ACHN (cell line): ENCODE measurements at regions not wholly inside any gene's neighbourhood (a gene's known extent, or its start where the extent isn't known, plus 50 kb on each side); places are given as distances from the start of the nearest gene placed in this dataset.
A peak's percentile ranks its signal among the peaks of the same experiment; 100 is the strongest.
"Not testable (repeated sequence)": the region's sequence is repeated elsewhere in the genome, so short reads cannot be mapped to it uniquely, and the experiment has no call there.

Source experiments
- DNase-seq: peaks from one replicate; pipeline ENCODE4 v3.0.0-alpha.2; 2015
- in situ Hi-C: cut with HindIII; loops from 2 replicates; pipeline ENCODE4 v1.10.0; 2017; ENCODE audit warnings: low sequenced_read_pairs, low pct_ligation_motif_present, low pct_unique_long_range_greater_than_20kb

- in situ Hi-C loops = no loop called here
- no peak for DNase-seq
Observed at GRCh38 chr20:16848526-16848925, 100.4 kb downstream of the OTOR start.

GRCh38 chr20:16860914-16861313, 112.8 kb downstream of the OTOR start:
- no peak for DNase-seq
- in situ Hi-C loops = no loop called here

DNA sequence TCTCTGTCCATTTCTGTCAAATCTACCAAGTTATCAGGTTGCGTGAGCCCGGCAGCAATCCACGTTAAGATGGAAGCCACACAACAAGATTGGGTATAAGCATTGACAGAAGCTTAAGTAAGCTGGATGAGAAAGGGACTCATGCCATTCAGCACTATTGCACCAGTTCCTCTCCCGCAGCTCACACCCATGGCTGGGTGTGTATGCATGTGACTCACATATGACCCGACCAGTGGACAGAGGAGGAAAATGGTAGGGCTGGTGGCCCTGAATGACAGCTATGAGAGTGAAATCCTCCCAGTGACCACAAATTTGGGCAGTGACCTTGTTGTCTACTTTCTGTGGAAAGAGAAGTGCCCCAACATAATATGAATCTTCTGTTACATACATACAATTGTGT, 113.5 kb downstream of the OTOR start:
- no peak for DNase-seq
- in situ Hi-C loops = no loop called here

GRCh38 chr20:16863303-16863702, 115.1 kb downstream of the OTOR start:
- in situ Hi-C loops = no loop called here
- no peak for DNase-seq

DNA sequence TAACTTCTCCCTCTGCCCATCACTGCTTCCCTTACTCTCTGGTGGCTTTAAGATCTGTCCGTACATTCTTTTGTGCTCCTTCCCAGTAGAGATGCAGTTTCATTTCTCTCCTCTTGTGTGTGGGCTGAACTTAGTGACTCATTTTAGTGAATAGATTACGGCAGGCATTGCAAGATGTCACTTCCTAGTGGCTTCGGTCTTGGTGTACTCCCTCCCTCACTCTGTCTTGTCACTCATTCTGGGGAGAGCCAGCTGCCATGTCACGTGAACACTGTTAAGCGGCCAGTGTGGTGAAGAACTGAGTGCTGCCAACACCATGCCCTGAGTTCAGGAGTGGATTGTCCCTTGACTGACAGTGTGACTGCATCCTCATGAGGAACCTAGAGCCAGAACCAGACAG, 115.9 kb downstream of the OTOR start:
- peak; percentile 36 for DNase-seq
- in situ Hi-C loops = no loop called here

- DNase-seq = no peak
- in situ Hi-C loops = no loop called here
Observed at GRCh38 chr20:16864963-16865362, 116.8 kb downstream of the OTOR start.

GRCh38 chr20:16865406-16865805, 117.2 kb downstream of the OTOR start:
- DNase-seq = no peak
- in situ Hi-C loops = no loop called here

DNA sequence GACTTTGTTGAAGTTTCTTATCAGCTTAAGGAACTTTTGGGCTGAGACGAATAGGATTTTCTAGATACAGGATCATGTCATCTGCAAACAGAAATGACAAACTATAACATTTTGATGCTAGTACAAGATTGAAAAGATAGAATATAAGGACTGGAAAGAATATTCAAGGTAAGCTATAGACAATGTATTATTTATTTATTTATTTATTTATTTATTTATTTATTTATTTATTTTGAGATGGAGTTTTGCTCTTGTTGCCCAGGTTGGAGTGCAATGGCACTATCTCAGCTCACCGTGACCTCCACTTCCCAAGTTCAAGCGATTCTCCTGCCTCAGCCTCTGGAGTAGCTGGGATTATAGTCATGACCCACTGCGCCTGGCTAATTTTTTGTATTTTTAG, 125.0 kb downstream of the OTOR start:
- DNase-seq, in situ Hi-C loops: not testable (repeated sequence)

DNA sequence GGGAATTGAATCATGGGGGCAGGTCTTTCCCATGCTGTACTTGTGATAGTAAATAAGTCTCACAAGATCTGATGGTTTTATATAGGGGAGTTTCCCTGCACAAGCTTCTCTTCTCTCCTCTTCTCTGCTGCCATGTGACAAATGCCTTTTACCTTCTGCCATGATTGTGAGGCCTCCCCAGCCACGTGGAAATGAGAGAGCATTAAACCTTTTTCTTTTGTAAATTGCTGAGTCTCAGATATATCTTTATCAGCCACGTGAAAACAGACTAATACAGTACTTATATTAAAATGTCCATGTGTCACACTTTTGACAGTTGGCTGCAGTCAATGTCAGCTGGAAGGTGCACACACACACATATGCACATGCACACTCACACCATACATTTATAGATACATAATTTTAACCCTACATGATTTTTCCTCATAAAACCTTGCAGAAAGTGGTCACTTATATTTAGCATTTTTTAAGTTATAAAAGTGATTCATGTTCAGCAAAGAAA, 128.9 kb downstream of the OTOR start:
- in situ Hi-C loops = no loop called here
- no peak for DNase-seq

DNA sequence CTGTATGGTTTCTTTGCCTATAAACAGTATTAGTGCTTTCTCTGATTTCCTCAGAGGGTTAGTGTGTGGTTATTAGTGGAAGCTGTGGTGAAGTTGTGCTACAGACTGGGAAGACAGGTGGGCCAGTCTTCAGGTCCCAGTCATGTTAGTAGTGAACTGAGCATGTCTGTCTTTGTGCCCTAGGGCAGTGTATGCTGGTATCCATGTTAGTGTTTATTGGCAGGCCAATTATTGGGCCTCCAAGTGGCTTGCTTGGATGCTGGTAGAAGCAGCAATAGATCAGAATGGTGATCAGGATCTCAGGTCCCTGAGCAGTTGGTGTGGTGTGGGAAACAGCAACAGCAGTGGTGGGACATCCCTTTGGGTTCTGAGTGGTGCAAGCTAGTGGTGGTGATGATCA, 137.6 kb downstream of the OTOR start:
- DNase-seq = no peak

DNA sequence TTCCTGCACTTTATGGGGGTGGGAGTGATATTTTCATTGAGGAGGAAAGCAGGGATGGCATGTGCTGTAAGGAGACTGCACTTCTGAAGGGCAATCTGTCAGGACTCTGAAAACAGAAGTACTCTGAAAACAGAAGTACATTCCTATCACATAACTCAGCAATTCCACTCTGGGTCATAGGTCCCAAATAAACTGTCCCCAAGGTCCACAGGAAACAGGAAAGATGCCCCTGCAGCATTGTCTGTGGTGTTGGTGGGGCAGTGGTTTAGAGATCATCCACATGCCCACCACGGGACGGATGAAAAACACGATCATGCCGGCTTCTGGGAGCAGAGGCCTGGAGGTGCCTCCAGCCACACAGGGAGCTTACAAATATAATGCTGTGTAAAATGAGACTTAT, 150.3 kb downstream of the OTOR start:
- DNase-seq = peak; percentile 2
- in situ Hi-C loops = no loop called here

More for the DNA sequence above, 137.6 kb downstream of the OTOR start:
- in situ Hi-C loops = no loop called here

DNA sequence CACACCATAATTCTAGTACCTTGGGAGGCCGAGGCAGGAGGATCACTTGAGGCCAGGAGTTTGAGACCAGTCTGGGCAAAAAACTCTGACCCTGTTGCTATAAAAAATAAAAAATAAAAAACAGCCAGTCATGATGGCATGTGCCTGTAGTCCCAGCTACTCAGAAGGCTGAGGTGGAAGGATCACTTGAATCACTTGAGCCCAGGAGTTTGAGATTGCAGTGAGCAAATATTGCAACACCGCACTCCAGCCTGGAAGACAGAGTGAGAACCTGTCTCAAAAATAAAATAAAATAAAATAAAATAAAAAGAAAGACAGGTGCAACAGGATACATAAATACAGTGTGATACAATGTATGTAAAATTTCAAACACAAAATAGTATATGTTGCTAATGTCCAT, 154.5 kb downstream of the OTOR start:
- no peak for DNase-seq
- in situ Hi-C loops = no loop called here

DNA sequence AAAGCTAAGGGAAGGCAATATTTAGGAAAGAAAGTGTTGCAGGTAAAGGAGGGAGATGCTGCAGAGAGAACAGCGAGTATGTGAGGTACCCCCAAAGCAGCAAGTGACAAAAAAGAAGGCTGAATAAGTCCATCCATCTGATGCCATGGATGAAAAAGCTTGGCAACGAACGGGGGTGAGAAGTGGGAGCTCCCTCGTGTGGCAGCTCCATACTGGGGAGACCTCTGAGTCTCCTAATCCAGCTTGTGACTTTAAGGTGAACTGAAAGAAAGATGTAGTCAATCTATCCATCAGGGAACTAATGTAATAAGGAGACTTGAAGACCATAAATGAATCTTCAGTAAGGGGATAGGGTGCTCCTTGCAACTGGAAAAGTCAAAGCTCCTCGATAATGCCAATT, 156.6 kb downstream of the OTOR start:
- in situ Hi-C loops = no loop called here
- no peak for DNase-seq

GRCh38 chr20:16914277-16914676, 166.1 kb downstream of the OTOR start:
- DNase-seq = no peak
- in situ Hi-C loops = no loop called here

DNA sequence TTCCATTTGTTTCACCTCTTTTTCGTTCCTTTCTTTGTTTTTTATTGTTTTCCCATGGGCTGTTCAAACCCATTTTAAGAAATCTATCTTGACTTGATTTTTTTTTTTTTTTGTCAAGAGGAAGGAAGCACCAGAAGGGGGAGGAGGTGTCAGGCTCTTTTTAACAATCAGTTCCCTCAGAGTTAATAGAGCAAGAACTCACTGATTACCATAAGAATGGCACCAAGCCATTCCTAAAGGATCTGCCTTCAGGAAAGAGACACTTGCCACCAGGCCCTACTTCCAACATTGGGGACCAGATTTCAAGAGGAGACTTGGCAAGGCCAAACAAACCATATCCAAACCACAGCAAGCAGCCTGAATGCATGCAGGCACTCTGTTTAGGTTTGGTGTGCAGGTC, 168.0 kb downstream of the OTOR start:
- no peak for DNase-seq
- in situ Hi-C loops = no loop called here

DNA sequence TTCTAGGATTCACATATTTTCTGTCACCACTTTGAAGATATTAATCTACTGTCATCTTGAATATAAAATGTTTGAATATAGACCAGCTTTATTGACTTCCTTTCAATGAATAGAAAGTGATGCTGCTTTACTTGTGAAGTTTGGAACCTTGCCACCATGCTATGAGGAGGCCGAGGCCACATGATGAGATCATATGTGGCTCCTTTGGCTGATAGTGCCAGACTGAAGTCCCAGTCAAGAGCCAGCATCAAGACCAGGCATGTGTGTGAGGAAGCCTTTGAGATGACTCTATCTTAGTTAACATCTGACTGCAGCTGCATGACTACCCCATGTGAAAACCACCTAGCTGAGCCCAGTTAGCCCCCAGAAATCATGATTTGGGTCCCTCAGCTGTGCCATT, 169.5 kb downstream of the OTOR start:
- DNase-seq = no peak
- in situ Hi-C loops = no loop called here

GRCh38 chr20:16918366-16918765, 170.2 kb downstream of the OTOR start:
- in situ Hi-C loops = no loop called here
- DNase-seq = no peak

DNA sequence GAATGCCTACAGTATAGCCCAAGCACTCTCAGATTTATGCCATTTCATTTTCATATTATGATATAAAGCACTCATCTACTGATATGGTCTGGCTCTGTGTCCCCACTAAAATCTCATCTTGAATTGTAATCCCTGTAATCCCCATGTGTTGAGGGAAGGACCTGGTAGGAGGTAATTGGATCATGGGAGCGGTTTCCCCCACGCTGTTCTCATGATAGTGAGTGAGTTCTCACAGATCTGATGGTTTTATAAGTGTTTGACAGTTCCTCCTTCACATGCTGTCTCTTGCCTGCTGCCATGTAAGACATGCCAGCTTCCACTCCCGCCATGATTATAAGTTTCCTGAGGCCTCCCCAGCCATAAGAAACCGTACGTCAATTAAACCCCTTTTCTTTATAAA, 171.7 kb downstream of the OTOR start:
- DNase-seq = no peak
- in situ Hi-C loops = no loop called here

DNA sequence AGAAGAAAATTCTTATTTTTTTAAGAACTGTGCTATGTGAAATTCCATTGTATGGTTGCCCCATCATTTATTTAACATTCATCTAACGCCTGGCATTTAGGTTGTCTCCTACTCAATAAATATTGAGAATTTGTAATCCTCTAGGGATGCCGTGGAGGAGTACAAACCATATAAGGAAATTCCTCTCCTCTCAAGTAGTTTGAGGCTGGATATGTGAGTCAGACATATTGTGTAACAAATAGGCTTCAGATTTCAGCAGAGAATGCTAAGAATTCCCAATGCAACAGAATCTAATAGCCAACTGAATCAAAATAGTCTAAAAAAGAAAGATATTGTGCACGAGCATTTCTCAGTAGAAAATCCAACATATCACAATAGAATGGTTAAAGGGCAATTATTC, 174.7 kb downstream of the OTOR start:
- peak; percentile 51 for DNase-seq
- in situ Hi-C loops = no loop called here

DNA sequence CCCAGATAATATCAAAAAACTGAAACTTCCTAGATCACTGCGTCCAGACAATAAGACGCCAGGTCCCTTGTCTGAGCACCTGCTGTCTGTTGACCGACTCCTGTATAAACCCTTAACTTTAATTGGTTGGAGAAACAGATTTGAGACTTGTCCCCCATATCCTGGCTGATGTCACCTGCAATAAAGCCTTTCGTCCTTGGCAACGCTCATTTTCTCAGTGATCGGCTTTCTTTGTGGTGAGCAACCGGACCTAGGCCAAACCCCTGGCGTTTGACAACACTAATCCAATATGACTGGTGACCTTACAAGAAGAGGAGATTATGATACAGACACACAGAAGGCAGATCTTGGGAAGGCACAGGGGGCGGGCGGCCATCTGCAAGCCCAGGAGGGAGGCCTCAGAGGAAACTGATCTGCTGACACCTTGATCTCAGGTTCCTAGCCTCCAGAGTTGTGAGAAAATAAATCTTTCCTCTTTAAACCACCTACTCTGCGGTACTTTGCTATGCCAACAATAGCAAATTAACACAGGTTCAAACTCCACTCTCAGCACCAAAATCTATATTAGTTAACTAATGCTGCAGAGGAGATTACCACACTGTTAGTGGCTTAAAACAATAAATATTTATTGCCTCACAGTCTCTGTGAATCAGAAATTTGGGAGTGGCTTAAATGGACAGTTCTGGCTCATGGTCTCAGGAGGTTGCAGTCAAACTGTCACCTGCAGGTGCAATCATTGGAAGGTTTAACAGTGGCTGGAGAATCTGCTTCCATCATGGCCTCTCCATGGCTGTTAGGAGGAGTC, 178.7 kb downstream of the OTOR start:
- in situ Hi-C loops = no loop called here
- DNase-seq = no peak
